ENCODE measurements at regions not wholly inside any gene's neighbourhood (a gene's known extent, or its start where the extent isn't known, plus 50 kb on each side); places are given as distances from the start of the nearest gene placed in this dataset.

GRCh38 chr3:153970741-153971347 lies 150.3 kb upstream of the ARHGEF26 start:
- peak; percentile 26 for DNase-seq (ENCODE audit: low read depth)
- in situ Hi-C loops (cut with HindIII; ENCODE audit: low sequenced_read_pairs) = no loop called here
- TF ChIP-seq CTCF (IDR thresholded peaks at IDR 0.05; ENCODE audit: low read depth, low read length, missing control alignments) = peak; percentile 65
- no peak overlapping the region for H3K4me3 ChIP-seq (ENCODE audit: low read depth, low read length)

- no peak for DNase-seq (ENCODE audit: low read depth)
- in situ Hi-C loops (cut with HindIII; ENCODE audit: low sequenced_read_pairs) = no loop called here
- no peak overlapping the region for H3K4me3 ChIP-seq (ENCODE audit: low read depth, low read length)
- no peak for TF ChIP-seq CTCF (IDR thresholded peaks at IDR 0.05; ENCODE audit: low read depth, low read length, missing control alignments)
Measured at GRCh38 chr3:153972862-153973261, 148.3 kb upstream of the ARHGEF26 start.

- H3K4me3 ChIP-seq (ENCODE audit: low read depth, low read length) = no peak overlapping the region
- in situ Hi-C loops (cut with HindIII; ENCODE audit: low sequenced_read_pairs) = no loop called here
- no peak for TF ChIP-seq CTCF (IDR thresholded peaks at IDR 0.05; ENCODE audit: low read depth, low read length, missing control alignments)
- no peak for DNase-seq (ENCODE audit: low read depth)
Measured at GRCh38 chr3:153973722-153974265, 147.4 kb upstream of the ARHGEF26 start.

- TF ChIP-seq CTCF (IDR thresholded peaks at IDR 0.05; ENCODE audit: low read depth, low read length, missing control alignments) = no peak
- in situ Hi-C loops (cut with HindIII; ENCODE audit: low sequenced_read_pairs) = no loop called here
- no peak overlapping the region for H3K4me3 ChIP-seq (ENCODE audit: low read depth, low read length)
- DNase-seq (ENCODE audit: low read depth) = no peak
Measured at GRCh38 chr3:153974614-153975013, 146.6 kb upstream of the ARHGEF26 start.

GRCh38 chr3:153976891-153977554 lies 144.2 kb upstream of the ARHGEF26 start:
- no peak for TF ChIP-seq CTCF (IDR thresholded peaks at IDR 0.05; ENCODE audit: low read depth, low read length, missing control alignments)

GRCh38 chr3:153978006-153978405 lies 143.2 kb upstream of the ARHGEF26 start:
- no peak for DNase-seq (ENCODE audit: low read depth)
- no peak overlapping the region for H3K4me3 ChIP-seq (ENCODE audit: low read depth, low read length)
- in situ Hi-C loops (cut with HindIII; ENCODE audit: low sequenced_read_pairs) = no loop called here
- TF ChIP-seq CTCF (IDR thresholded peaks at IDR 0.05; ENCODE audit: low read depth, low read length, missing control alignments) = no peak

More at GRCh38 chr3:153976891-153977554, 144.2 kb upstream of the ARHGEF26 start:
- in situ Hi-C loops (cut with HindIII; ENCODE audit: low sequenced_read_pairs) = no loop called here
- H3K4me3 ChIP-seq (ENCODE audit: low read depth, low read length) = no peak overlapping the region
- peak; percentile 79 for DNase-seq (ENCODE audit: low read depth)

Data from astrocyte of the cerebellum (primary cell).